Endothelial cell of umbilical vein (primary cell): ENCODE measurements at regions not wholly inside any gene's neighbourhood (a gene's known extent, or its start where the extent isn't known, plus 50 kb on each side); places are given as distances from the start of the nearest gene placed in this dataset.

Experiments
- BruUV-seq: library from RNA; stranded (reverse); fragments of 400-500 nt; replicated peaks from 2 replicates; lab custom pipeline; 2021; lab: Mats Ljungman, UMichigan
- CTCF ChIA-PET: fragments of 300-600, 350-600 bp; sonication (Branson Sonifier 250); formaldehyde crosslinking; loops from one replicate; lab custom pipeline; 2021; ENCODE audit warnings: antibody characterized with exemption, inconsistent platforms; lab: Charles Lee
- POLR2A ChIA-PET: fragments of 300-600, 350-600 bp; sonication (Branson Sonifier 250); formaldehyde crosslinking; loops from one replicate; lab custom pipeline; 2021; ENCODE audit warnings: antibody characterized with exemption, inconsistent platforms; lab: Charles Lee
- DNase-seq: peaks from one replicate; pipeline ENCODE4 v3.0.0-alpha.2; 2011; ENCODE audit warnings: low read depth, low spot score
- FAIRE-seq: peaks from 2 replicates; lab custom pipeline; 2011; peaks lifted over from hg19 to GRCh38; lab: Jason Lieb, UNC
- H2AFZ ChIP-seq: 2 replicates; pipeline ENCODE4 v1.6.0; 2012; ENCODE audit warnings: low read depth, low read length, control low read depth, inconsistent platforms
- H3K27ac ChIP-seq: 2 replicates; pipeline ENCODE4 v1.5.1; 2011; ENCODE audit warnings: low read depth, mild to moderate bottlenecking, control low read depth, low read length, moderate library complexity; ENCODE audit not compliant: insufficient read depth
- H3K27me3 ChIP-seq, 2 experiments: 2 replicates each; pipeline versions ENCODE4 v1.6.0 to v1.6.1; 2011; ENCODE audit warnings: low read length in 2 of 2, mixed read lengths in 1 of 2; ENCODE audit not compliant: control insufficient read depth in 2 of 2, insufficient read depth in 2 of 2
- H3K36me3 ChIP-seq, 2 experiments: 2 replicates in 1 of 2; 3 replicates in 1 of 2; pipeline ENCODE4 v1.5.1; 2011; ENCODE audit warnings: low read length in 2 of 2, mild to moderate bottlenecking in 1 of 2, moderate library complexity in 1 of 2; ENCODE audit not compliant: control insufficient read depth in 2 of 2, insufficient read depth in 2 of 2; ENCODE audit errors: extremely low read depth in 1 of 2
- H3K4me1 ChIP-seq: 3 replicates; pipeline ENCODE4 v1.5.1; 2011; ENCODE audit warnings: mild to moderate bottlenecking, low read length; ENCODE audit not compliant: control insufficient read depth, insufficient read depth; ENCODE audit errors: extremely low read depth
- H3K4me2 ChIP-seq: 2 replicates; pipeline ENCODE4 v1.6.1; 2011; ENCODE audit warnings: low read length, control low read depth, mixed read lengths; ENCODE audit not compliant: insufficient read depth
- H3K4me3 ChIP-seq, 3 experiments: fragments of 200-600 bp in 1 of 3; sonication (generic), shearing (Covaris generic) in 1 of 3; replicated peaks in 1 of 3; 2 replicates each; pipeline ENCODE4 v1.5.1; 2011 to 2016; ENCODE audit warnings: control low read depth in 3 of 3, low read length in 3 of 3, mild to moderate bottlenecking in 2 of 3, inconsistent platforms in 1 of 3, low read depth in 1 of 3, moderate library complexity in 1 of 3; ENCODE audit not compliant: insufficient read depth in 1 of 3
- H3K79me2 ChIP-seq: 2 replicates; pipeline ENCODE4 v1.6.0; 2012; ENCODE audit warnings: low read length, inconsistent platforms; ENCODE audit not compliant: control insufficient read depth, insufficient read depth
- H3K9ac ChIP-seq: replicated peaks from 2 replicates; pipeline ENCODE3; 2011; ENCODE audit warnings: low read length, control low read depth; ENCODE audit not compliant: insufficient read depth; ENCODE audit errors: extremely low read depth
- H3K9me1 ChIP-seq: replicated peaks from 3 replicates; pipeline ENCODE4 v1.6.0; 2011; ENCODE audit warnings: mild to moderate bottlenecking, low read length; ENCODE audit not compliant: control insufficient read depth, insufficient read depth; ENCODE audit errors: extremely low read depth
- H3K9me3 ChIP-seq: replicated peaks from 2 replicates; pipeline ENCODE4 v1.5.1; 2012; ENCODE audit warnings: low read length, inconsistent platforms; ENCODE audit not compliant: control insufficient read depth, insufficient read depth
- H4K20me1 ChIP-seq: replicated peaks from 2 replicates; pipeline ENCODE3; 2011; ENCODE audit warnings: mild to moderate bottlenecking, low read length; ENCODE audit not compliant: control insufficient read depth, insufficient read depth; ENCODE audit errors: extremely low read depth
- CTCF ChIP-seq, 2 donors: IDR thresholded peaks; 1 replicate in 1 of 2; 2 replicates in 1 of 2; pipeline ENCODE4 v1.5.1; 2011; ENCODE audit warnings: low read length in 2 of 2, mild to moderate bottlenecking in 2 of 2, moderate library complexity in 2 of 2, control low read depth in 1 of 2, inconsistent platforms in 1 of 2, low read depth in 1 of 2; ENCODE audit not compliant: insufficient read depth in 1 of 2; ENCODE audit errors: extremely low read depth in 1 of 2
- EZH2 ChIP-seq: IDR thresholded peaks from 2 replicates; pipeline ENCODE4 v1.6.1; 2012; ENCODE audit warnings: borderline replicate concordance, low read depth, mild to moderate bottlenecking, moderate library complexity, low read length, inconsistent platforms; ENCODE audit not compliant: severe bottlenecking
- FOS ChIP-seq: IDR thresholded peaks from 2 replicates; pipeline ENCODE4 v1.6.1; 2011; ENCODE audit warnings: mild to moderate bottlenecking, low read length, moderate library complexity, borderline replicate concordance; ENCODE audit not compliant: insufficient read depth
- GATA2 ChIP-seq: IDR thresholded peaks from 2 replicates; pipeline ENCODE4 v1.7.0; 2011; ENCODE audit warnings: low read depth, mild to moderate bottlenecking, moderate library complexity, mixed read lengths, low read length; ENCODE audit not compliant: insufficient read length, insufficient read depth
- JUN ChIP-seq: IDR thresholded peaks from 2 replicates; pipeline ENCODE4 v1.6.1; 2011; ENCODE audit warnings: borderline replicate concordance, low read depth; ENCODE audit not compliant: insufficient read length, insufficient read depth
- MYC ChIP-seq: IDR thresholded peaks from one replicate; pipeline ENCODE4 v1.6.1; 2011; ENCODE audit warnings: mild to moderate bottlenecking, low read depth, low read length
- POLR2A ChIP-seq: IDR thresholded peaks from 2 replicates; pipeline ENCODE4 v1.6.1; 2012; ENCODE audit warnings: low read depth, mild to moderate bottlenecking, control low read depth, low read length
- POLR2AphosphoS5 ChIP-seq: IDR thresholded peaks from 2 replicates; pipeline ENCODE4 v1.6.1; 2012; ENCODE audit warnings: low read depth, mild to moderate bottlenecking, control low read depth, low read length, moderate library complexity; ENCODE audit not compliant: insufficient read depth
- dilution Hi-C: fragments of 300-500 bp; cut with MboI; formaldehyde crosslinking; loops from one replicate; pipeline ENCODE4 v1.15.0; 2019; ENCODE audit warnings: low sequenced_read_pairs; ENCODE audit not compliant: extremely low pct_ligation_motif_present
- intact Hi-C: fragments of 100-400 bp; cut with micrococcal nuclease; formaldehyde crosslinking; loops from one replicate; pipeline ENCODE4 v1.10.0; 2022
- TF ChIP-seq, protein P1 (sequence below): IDR thresholded peaks from 2 replicates; pipeline ENCODE4 v1.6.1; 2011; ENCODE audit not compliant: insufficient read depth, insufficient read length

GRCh38 chr1:30445449-30445848, 277.9 kb downstream of the MATN1 start:
- Histone ChIP-seq H3K4me1 (no peaks in the 10 kb centered on the region), H3K27ac (no peak overlapping the region), H3K9me3 (no peaks in the 10 kb centered on the region), H3K9me1 (no peaks in the 10 kb centered on the region), H4K20me1 (no peaks in the 10 kb centered on the region), H3K4me3 (no peak overlapping the region), H3K27me3 (no peaks in the 10 kb centered on the region), H3K4me2 (no peak overlapping the region), H3K36me3 (no peaks in the 10 kb centered on the region), H3K9ac (no peak overlapping the region), H3K79me2 (no peaks in the 10 kb centered on the region), H2AFZ (no peak overlapping the region)
- dilution Hi-C loops (no loop called here), intact Hi-C loops (no loop called here)
- no TSS peak for BruUV-seq
- POLR2A ChIA-PET = no interaction called here
- CTCF ChIA-PET = no interaction called here
- TF ChIP-seq FOS (no peak), CTCF (IDR thresholded peaks at IDR 0.05; ENCODE audit: extremely low read depth in 1 of 2, insufficient read depth in 1 of 2, low read depth in 1 of 2, low read length in 2 of 2) (no peak), MYC (no peak), GATA2 (no peak), POLR2A (no peak), EZH2 (no peak), POLR2AphosphoS5 (no peak), JUN (no peak)
- TF ChIP-seq, protein P1, sequence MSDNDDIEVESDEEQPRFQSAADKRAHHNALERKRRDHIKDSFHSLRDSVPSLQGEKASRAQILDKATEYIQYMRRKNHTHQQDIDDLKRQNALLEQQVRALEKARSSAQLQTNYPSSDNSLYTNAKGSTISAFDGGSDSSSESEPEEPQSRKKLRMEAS = no peak
- DNase-seq (no peak), FAIRE-seq (no peak)
